H1 (cell line): ENCODE measurements at regions not wholly inside any gene's neighbourhood (a gene's known extent, or its start where the extent isn't known, plus 50 kb on each side); places are given as distances from the start of the nearest gene placed in this dataset.

Source experiments
- CTCF ChIA-PET: fragments of 300-600 bp; sonication (Branson Sonifier 250); formaldehyde crosslinking; loops from one replicate; lab custom pipeline; 2021; ENCODE audit not compliant: partially characterized antibody; lab: Charles Lee
- POLR2A ChIA-PET: fragments of 300-600 bp; sonication (Branson Sonifier 250); formaldehyde crosslinking; loops from one replicate; lab custom pipeline; 2021; ENCODE audit warnings: inconsistent platforms; ENCODE audit not compliant: partially characterized antibody; lab: Charles Lee
- DNase-seq, 2 experiments: peaks; one replicate each; pipeline versions ENCODE4 v3.0.0 to v3.0.0-alpha.2; 2010 to 2022; ENCODE audit warnings: low spot score in 2 of 2, low read depth in 1 of 2, mixed read lengths in 1 of 2
- FAIRE-seq: peaks from 2 replicates; lab custom pipeline; 2011; peaks lifted over from hg19 to GRCh38; lab: Jason Lieb, UNC
- H2AFZ ChIP-seq: 2 replicates; pipeline ENCODE4 v1.8.1; 2012; ENCODE audit warnings: low read length, inconsistent platforms
- H2AK5ac ChIP-seq: 2 replicates; pipeline ENCODE4 v1.6.1; 2013; ENCODE audit warnings: low read depth, low read length
- H2BK120ac ChIP-seq: replicated peaks from 2 replicates; pipeline ENCODE3; 2013; ENCODE audit warnings: low read depth, low read length, inconsistent platforms
- H2BK12ac ChIP-seq: 2 replicates; pipeline ENCODE4 v1.6.1; 2013; ENCODE audit warnings: low read depth, low read length
- H2BK15ac ChIP-seq: 2 replicates; pipeline ENCODE4 v1.6.1; 2013; ENCODE audit warnings: low read length
- H2BK20ac ChIP-seq: 2 replicates; pipeline ENCODE4 v1.6.1; 2013; ENCODE audit warnings: low read length
- H2BK5ac ChIP-seq: 2 replicates; pipeline ENCODE4 v1.6.1; 2013; ENCODE audit warnings: low read depth, low read length
- H3K14ac ChIP-seq: 2 replicates; pipeline ENCODE4 v1.6.1; 2013; ENCODE audit warnings: inconsistent platforms; ENCODE audit not compliant: insufficient read length
- H3K18ac ChIP-seq: 2 replicates; pipeline ENCODE4 v1.6.1; 2013; ENCODE audit warnings: low read length; ENCODE audit errors: extremely low read depth
- H3K23ac ChIP-seq: 2 replicates; pipeline ENCODE4 v1.6.1; 2013; ENCODE audit warnings: inconsistent platforms; ENCODE audit not compliant: insufficient read length
- H3K23me2 ChIP-seq: 2 replicates; pipeline ENCODE4 v1.6.1; 2013; ENCODE audit warnings: low read depth, low read length
- H3K27ac ChIP-seq: 2 replicates; pipeline ENCODE4 v1.6.1; 2011; ENCODE audit warnings: low read depth, low read length, inconsistent platforms
- H3K27me3 ChIP-seq, 4 experiments: replicated peaks in 1 of 4; 1 replicate in 1 of 4; 2 replicates in 3 of 4; pipeline versions ENCODE4 v1.6.1 to v1.8.1; 2011 to 2013; ENCODE audit warnings: low read length in 3 of 4, mild to moderate bottlenecking in 3 of 4, inconsistent platforms in 2 of 4, mixed read lengths in 2 of 4, moderate library complexity in 1 of 4; ENCODE audit not compliant: control insufficient read depth in 3 of 4, insufficient read depth in 3 of 4; ENCODE audit errors: extremely low read depth in 1 of 4
- H3K36me3 ChIP-seq, 4 experiments: 2 replicates each; pipeline versions ENCODE4 v1.6.1 to v1.8.1; 2011 to 2013; ENCODE audit warnings: mild to moderate bottlenecking in 4 of 4, low read length in 3 of 4, moderate library complexity in 2 of 4, control low read depth in 1 of 4, inconsistent platforms in 1 of 4; ENCODE audit not compliant: insufficient read depth in 4 of 4, control insufficient read depth in 2 of 4
- H3K4ac ChIP-seq: replicated peaks from 2 replicates; pipeline ENCODE3; 2013; ENCODE audit warnings: low read length, low read depth, mixed read lengths, inconsistent platforms; ENCODE audit not compliant: insufficient read length
- H3K4me1 ChIP-seq, 4 experiments: replicated peaks in 1 of 4; 1 replicate in 1 of 4; 2 replicates in 3 of 4; pipeline versions ENCODE4 v1.6.1 to v1.8.1; 2011 to 2013; ENCODE audit warnings: low read length in 3 of 4, inconsistent platforms in 2 of 4, mixed read lengths in 1 of 4; ENCODE audit not compliant: insufficient read depth in 4 of 4, control insufficient read depth in 3 of 4
- H3K4me2 ChIP-seq, 2 experiments: 2 replicates each; pipeline versions ENCODE4 v1.6.1 to v1.8.1; 2011 to 2013; ENCODE audit warnings: low read depth in 2 of 2, low read length in 2 of 2, control low read depth in 1 of 2, inconsistent platforms in 1 of 2, mild to moderate bottlenecking in 1 of 2; ENCODE audit not compliant: insufficient read depth in 1 of 2
- H3K4me3 ChIP-seq, 4 experiments: fragments of 200-600, 300-600 bp in 1 of 4; sonication (generic), shearing (Covaris generic), sonication (Bioruptor Twin) in 1 of 4; 2 replicates each; pipeline versions ENCODE4 v1.5.1 to v1.8.1; 2011 to 2016; ENCODE audit warnings: low read length in 4 of 4, low read depth in 3 of 4, control low read depth in 2 of 4, inconsistent platforms in 2 of 4, mild to moderate bottlenecking in 2 of 4, mixed read lengths in 1 of 4, moderate library complexity in 1 of 4; ENCODE audit not compliant: insufficient read depth in 2 of 4; ENCODE audit errors: extremely low read depth in 1 of 4
- H3K56ac ChIP-seq: replicated peaks from 2 replicates; pipeline ENCODE3; 2013; ENCODE audit warnings: low read depth, mild to moderate bottlenecking, mixed read lengths, low read length, inconsistent platforms; ENCODE audit not compliant: insufficient read length
- H3K79me1 ChIP-seq: 2 replicates; pipeline ENCODE4 v1.6.1; 2013; ENCODE audit warnings: low read depth, low read length, control low read depth
- H3K79me2 ChIP-seq, 2 experiments: 2 replicates each; pipeline versions ENCODE4 v1.6.1 to v1.8.1; 2012 to 2013; ENCODE audit warnings: low read length in 2 of 2, mild to moderate bottlenecking in 2 of 2, inconsistent platforms in 1 of 2; ENCODE audit not compliant: insufficient read depth in 2 of 2, control insufficient read depth in 1 of 2
- H3K9ac ChIP-seq, 4 experiments: replicated peaks in 1 of 4; 1 replicate in 1 of 4; 2 replicates in 3 of 4; pipeline versions ENCODE4 v1.6.1 to v1.8.1; 2011 to 2013; ENCODE audit warnings: low read depth in 3 of 4, low read length in 3 of 4, control low read depth in 2 of 4, mild to moderate bottlenecking in 2 of 4, moderate library complexity in 2 of 4, inconsistent platforms in 1 of 4; ENCODE audit errors: extremely low read depth in 1 of 4
- H3K9me3 ChIP-seq, 2 experiments: 2 replicates each; pipeline versions ENCODE4 v1.6.1 to v1.8.1; 2012 to 2013; ENCODE audit warnings: mild to moderate bottlenecking in 2 of 2, moderate library complexity in 2 of 2, control low read depth in 1 of 2, inconsistent platforms in 1 of 2, low read depth in 1 of 2, low read length in 1 of 2, mixed read lengths in 1 of 2; ENCODE audit not compliant: insufficient read depth in 2 of 2
- H4K20me1 ChIP-seq, 2 experiments: replicated peaks in 1 of 2; 2 replicates each; pipeline versions ENCODE3 to v1.8.1; 2011 to 2013; ENCODE audit warnings: inconsistent platforms in 2 of 2, low read length in 2 of 2, mild to moderate bottlenecking in 1 of 2; ENCODE audit not compliant: insufficient read depth in 2 of 2, control insufficient read depth in 1 of 2
- H4K5ac ChIP-seq: 2 replicates; pipeline ENCODE4 v1.6.1; 2013; ENCODE audit warnings: low read length, low read depth, mixed read lengths, inconsistent platforms; ENCODE audit not compliant: insufficient read length
- H4K8ac ChIP-seq: 2 replicates; pipeline ENCODE4 v1.8.0; 2013; ENCODE audit warnings: mild to moderate bottlenecking, moderate library complexity, low read length, inconsistent platforms; ENCODE audit not compliant: insufficient read depth; ENCODE audit errors: extremely low read depth
- H4K91ac ChIP-seq: replicated peaks from 2 replicates; pipeline ENCODE3; 2013; ENCODE audit warnings: low read length, mixed read lengths, inconsistent platforms; ENCODE audit not compliant: insufficient read length
- ZNF274 ChIP-seq: IDR thresholded peaks from 2 replicates; pipeline ENCODE4 v1.7.0; 2012; ENCODE audit warnings: low read length, borderline replicate concordance; ENCODE audit errors: extremely low read depth
- WGBS, 2 experiments: shearing (Covaris generic) in 1 of 2; methylation state at CpG; one replicate each; pipeline versions ENCODE4 v1.1.6 to v1.1.7; 2013 to 2015; ENCODE audit warnings: low lambda C conversion rate in 2 of 2, mixed read lengths in 2 of 2, inconsistent platforms in 1 of 2, low coverage in 1 of 2, missing lambda C conversion rate in 1 of 2; ENCODE audit not compliant: insufficient replicate concordance in 2 of 2, insufficient coverage in 1 of 2, insufficient read length in 1 of 2; ENCODE audit errors: extremely low coverage in 1 of 2, missing lambda C conversion rate in 1 of 2; 5-methylcytosine and 5-hydroxymethylcytosine counted together

GRCh38 chr2:126315828-126316227 lies 340.1 kb upstream of the GYPC start:
- H3K14ac ChIP-seq: no peak overlapping the region
- H4K8ac ChIP-seq: no peak overlapping the region
- no peaks in the 10 kb centered on the region for H3K27me3 ChIP-seq
- H3K9ac ChIP-seq: no peak overlapping the region
- no peak overlapping the region for H2BK12ac ChIP-seq
- ChIA-PET CTCF (interaction anchor here (0.6 to 1.6 kb wide), 5 partner anchors 9 to 570 kb away, joined by 3 to 4 read pairs (median 3); no protein-coding TSS in a partner anchor), POLR2A (interaction anchor here (0.7 kb wide), 1 partner anchor 140 kb away, joined by 3 read pairs; no protein-coding TSS in a partner anchor)
- no peak overlapping the region for H3K27ac ChIP-seq
- H3K23ac ChIP-seq: no peak overlapping the region
- H2AK5ac ChIP-seq: no peak overlapping the region
- no peak overlapping the region for H3K18ac ChIP-seq
- no peak overlapping the region for H2BK120ac ChIP-seq
- 96% methylated on average over 1 of the region's 1 CpG; no CpG with 5 or more reads in 1 of the 2 experiments for WGBS, 2 experiments
- H2AFZ ChIP-seq: no peak overlapping the region
- H2BK5ac ChIP-seq: no peak overlapping the region
- FAIRE-seq (no peak), DNase-seq (no peak)
- no peak overlapping the region for H4K5ac ChIP-seq
- H3K56ac ChIP-seq: no peak overlapping the region
- peaks cover 0 to 9% (median 1%) of the 10 kb centered on the region in 4 experiments; a peak in 2 of 7 replicates for H3K4me1 ChIP-seq
- H3K4me3 ChIP-seq: no peak overlapping the region
- H3K79me1 ChIP-seq: no peaks in the 10 kb centered on the region
- no peak overlapping the region for H3K4me2 ChIP-seq
- no peak overlapping the region for H2BK20ac ChIP-seq
- TF ChIP-seq ZNF274: no peak
- no peaks in the 10 kb centered on the region for H3K79me2 ChIP-seq
- no peak overlapping the region for H4K91ac ChIP-seq
- no peaks in the 10 kb centered on the region for H4K20me1 ChIP-seq
- H3K36me3 ChIP-seq: no peaks in the 10 kb centered on the region
- H3K4ac ChIP-seq: no peak overlapping the region
- H3K9me3 ChIP-seq: no peaks in the 10 kb centered on the region
- H3K23me2 ChIP-seq: no peaks in the 10 kb centered on the region
- H2BK15ac ChIP-seq: no peak overlapping the region
